Transverse colon (tissue), 4 donors: ENCODE measurements at regions not wholly inside any gene's neighbourhood (a gene's known extent, or its start where the extent isn't known, plus 50 kb on each side); places are given as distances from the start of the nearest gene placed in this dataset.

Source experiments
- DNase-seq: peaks from one replicate; pipeline ENCODE4 v3.0.0-alpha.2; 2019
- H3K27ac ChIP-seq, 4 donors: fragments of 200-600 bp; sonication (generic); 2 replicates each; pipeline ENCODE4 v1.5.1; 2016 to 2018; ENCODE audit warnings: inconsistent platforms in 4 of 4
- H3K27me3 ChIP-seq: fragments of 200-600 bp; sonication (generic); 2 replicates; pipeline ENCODE4 v1.5.1; 2017; ENCODE audit warnings: inconsistent platforms
- H3K36me3 ChIP-seq, 4 donors: fragments of 200-600 bp; sonication (generic); 2 replicates each; pipeline ENCODE4 v1.5.1; 2017 to 2019; ENCODE audit warnings: inconsistent platforms in 4 of 4
- H3K4me1 ChIP-seq, 4 donors: fragments of 200-600 bp; sonication (generic); 2 replicates each; pipeline ENCODE4 v1.5.1; 2017 to 2020; ENCODE audit warnings: inconsistent platforms in 4 of 4
- H3K4me3 ChIP-seq, 4 donors: fragments of 200-600 bp; sonication (generic); 1 replicate in 1 of 4; 2 replicates in 3 of 4; pipeline versions ENCODE4 v1.5.1 to v1.6.1; 2017 to 2019; ENCODE audit warnings: inconsistent platforms in 4 of 4
- H3K9me3 ChIP-seq, 2 donors: fragments of 200-600 bp; sonication (generic); 2 replicates each; pipeline ENCODE4 v1.5.1; 2017 to 2019; ENCODE audit warnings: inconsistent platforms in 2 of 2
- EP300 ChIP-seq: sonication (generic); formaldehyde crosslinking; IDR thresholded peaks from one replicate; pipeline ENCODE4 v1.6.1; 2017; ENCODE audit warnings: antibody characterized with exemption, low read depth
- POLR2A ChIP-seq: fragments of 450-650 bp; IDR thresholded peaks from one replicate; pipeline ENCODE4 v1.6.1; 2016; ENCODE audit warnings: antibody characterized with exemption, mild to moderate bottlenecking, moderate library complexity
- POLR2AphosphoS5 ChIP-seq, 3 donors: sonication (generic); formaldehyde crosslinking; IDR thresholded peaks; one replicate each; pipeline ENCODE4 v1.6.1; 2016; ENCODE audit warnings: antibody characterized with exemption in 3 of 3
- WGBS, 2 donors: methylation state at CpG; one replicate each; pipeline ENCODE4 v1.1.5; 2018; ENCODE audit warnings: low coverage in 1 of 2; 5-methylcytosine and 5-hydroxymethylcytosine counted together
- in situ Hi-C, 4 donors: fragments of 200-750 bp; cut with MboI; loops; one replicate each; pipeline versions ENCODE4 v1.15.0 to v1.15.1; 2017; ENCODE audit warnings: low sequenced_read_pairs in 3 of 4, low pct_ligation_motif_present in 1 of 4, low pct_unique_long_range_greater_than_20kb in 1 of 4
- intact Hi-C: fragments of 100-400 bp; cut with DNase I; formaldehyde crosslinking; loops from one replicate; pipeline ENCODE4 v1.15.1; 2023; ENCODE audit warnings: low total_unique reads
- TF ChIP-seq, protein P1 (sequence below), 5 experiments: fragments of 200-600 bp in 3 of 5; fragments of 450-650 bp in 2 of 5; sonication (generic) in 3 of 5; IDR thresholded peaks; 1 replicate in 2 of 5; 2 replicates in 3 of 5; pipeline ENCODE4 v1.5.1; 2016 to 2017; ENCODE audit warnings: antibody characterized with exemption in 5 of 5, inconsistent platforms in 3 of 5, mild to moderate bottlenecking in 2 of 5, moderate library complexity in 1 of 5

DNA sequence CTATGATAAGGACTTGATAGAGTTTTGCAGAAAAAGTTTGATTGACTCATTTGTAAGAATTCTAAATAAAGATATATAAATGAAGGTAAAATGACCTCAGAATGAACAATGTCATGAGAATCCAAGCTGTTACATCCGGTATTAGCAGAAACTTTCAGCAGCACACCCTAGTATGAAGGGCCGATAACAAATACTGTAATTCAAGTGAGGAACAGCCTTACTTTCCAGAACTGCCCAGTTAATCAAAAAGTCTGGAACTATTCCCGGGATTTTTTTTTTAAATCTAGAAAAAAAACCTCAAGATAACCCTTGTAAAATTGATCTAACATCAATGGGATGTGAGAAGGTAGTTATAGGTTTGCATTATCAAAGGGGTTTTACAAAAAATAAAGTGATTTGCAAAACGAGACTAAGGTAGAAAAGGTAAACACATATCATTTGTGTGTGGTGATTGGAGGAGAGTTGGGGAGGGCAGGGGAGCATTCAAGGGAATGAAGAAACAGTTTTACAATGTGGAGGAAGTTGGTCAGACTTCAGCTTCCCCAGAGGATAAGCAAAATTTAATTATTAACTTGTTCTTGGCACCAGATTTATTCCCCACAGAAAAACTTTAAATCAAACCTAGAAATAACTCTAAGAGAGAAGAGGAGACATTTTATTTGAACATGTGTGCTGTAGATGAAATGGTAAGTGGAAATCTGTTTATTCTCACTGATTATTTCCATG is 75.9 kb upstream of the VCAM1 start:
- in situ Hi-C loops: no loop called here
- intact Hi-C loops: no loop called here
- H3K9me3 ChIP-seq: no peaks in the 10 kb centered on the region
- TF ChIP-seq POLR2A: no peak
- no peak for TF ChIP-seq POLR2AphosphoS5 (IDR thresholded peaks at IDR 0.05)
- TF ChIP-seq EP300: no peak
- TF ChIP-seq, protein P1, sequence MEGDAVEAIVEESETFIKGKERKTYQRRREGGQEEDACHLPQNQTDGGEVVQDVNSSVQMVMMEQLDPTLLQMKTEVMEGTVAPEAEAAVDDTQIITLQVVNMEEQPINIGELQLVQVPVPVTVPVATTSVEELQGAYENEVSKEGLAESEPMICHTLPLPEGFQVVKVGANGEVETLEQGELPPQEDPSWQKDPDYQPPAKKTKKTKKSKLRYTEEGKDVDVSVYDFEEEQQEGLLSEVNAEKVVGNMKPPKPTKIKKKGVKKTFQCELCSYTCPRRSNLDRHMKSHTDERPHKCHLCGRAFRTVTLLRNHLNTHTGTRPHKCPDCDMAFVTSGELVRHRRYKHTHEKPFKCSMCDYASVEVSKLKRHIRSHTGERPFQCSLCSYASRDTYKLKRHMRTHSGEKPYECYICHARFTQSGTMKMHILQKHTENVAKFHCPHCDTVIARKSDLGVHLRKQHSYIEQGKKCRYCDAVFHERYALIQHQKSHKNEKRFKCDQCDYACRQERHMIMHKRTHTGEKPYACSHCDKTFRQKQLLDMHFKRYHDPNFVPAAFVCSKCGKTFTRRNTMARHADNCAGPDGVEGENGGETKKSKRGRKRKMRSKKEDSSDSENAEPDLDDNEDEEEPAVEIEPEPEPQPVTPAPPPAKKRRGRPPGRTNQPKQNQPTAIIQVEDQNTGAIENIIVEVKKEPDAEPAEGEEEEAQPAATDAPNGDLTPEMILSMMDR (IDR thresholded peaks at IDR 0.05): no peak
- H3K27ac ChIP-seq: peak overlapping the region in 1 of 4 donors; percentile 26
- no peaks in the 10 kb centered on the region for H3K27me3 ChIP-seq
- H3K4me3 ChIP-seq: no peak overlapping the region
- peaks cover 0 to 15% (median 3%) of the 10 kb centered on the region in 4 donors for H3K4me1 ChIP-seq
- no peaks in the 10 kb centered on the region for H3K36me3 ChIP-seq
- peak; percentile 12 for DNase-seq
- 14 to 32% methylated on average over 4 of the region's 4 CpGs for WGBS, 2 donors

DNA sequence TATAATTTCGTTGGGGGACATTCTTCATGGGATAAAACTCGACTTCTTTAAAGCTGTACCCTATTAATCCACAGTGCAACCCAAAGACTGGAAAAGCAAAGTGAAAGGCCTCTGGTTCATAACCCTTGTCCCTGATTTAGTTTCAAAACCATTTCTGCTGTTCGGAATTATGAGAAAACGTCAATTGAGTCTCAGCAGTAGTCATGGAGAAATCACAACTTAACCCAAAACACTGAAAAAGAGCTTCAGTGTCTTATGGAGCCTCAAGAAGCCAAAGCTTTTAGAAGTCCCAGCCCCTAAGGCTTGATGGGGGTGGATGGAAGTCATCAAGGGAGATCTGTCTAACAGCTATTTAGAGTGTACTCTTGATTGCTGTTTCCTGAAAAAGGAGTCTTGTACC is 73.5 kb upstream of the VCAM1 start:
- H3K4me3 ChIP-seq: no peak overlapping the region
- in situ Hi-C loops (no loop called here), intact Hi-C loops (no loop called here)
- TF ChIP-seq POLR2A (no peak), POLR2AphosphoS5 (IDR thresholded peaks at IDR 0.05) (no peak)
- peaks cover 0 to 3% of the 10 kb centered on the region in 2 donors for H3K9me3 ChIP-seq
- H3K27ac ChIP-seq: no peak overlapping the region
- 70 to 79% methylated on average over 3 to 4 of the region's 4 CpGs for WGBS, 2 donors
- no peaks in the 10 kb centered on the region for H3K36me3 ChIP-seq
- DNase-seq: no peak
- peaks cover 0 to 15% (median 3%) of the 10 kb centered on the region in 4 donors for H3K4me1 ChIP-seq
- H3K27me3 ChIP-seq: no peaks in the 10 kb centered on the region

- H3K4me1 ChIP-seq: peaks cover 0 to under 1% (median under 1%) of the 10 kb centered on the region in 4 donors
- H3K27me3 ChIP-seq: no peaks in the 10 kb centered on the region
- intact Hi-C loops (no loop called here), in situ Hi-C loops (no loop called here)
- no peak for DNase-seq
- H3K4me3 ChIP-seq: no peak overlapping the region
- H3K27ac ChIP-seq: no peak overlapping the region
- peaks cover 0 to 3% of the 10 kb centered on the region in 2 donors for H3K9me3 ChIP-seq
- H3K36me3 ChIP-seq: no peaks in the 10 kb centered on the region
- no peak for TF ChIP-seq POLR2A
- TF ChIP-seq, protein P1 (IDR thresholded peaks at IDR 0.05): no peak
- WGBS, 2 donors: 81 to 83% methylated on average over 1 of the region's 1 CpG
These were observed 70.4 kb upstream of the VCAM1 start for GRCh38 chr1:100649146-100649545.

- no peak overlapping the region for H3K27ac ChIP-seq
- no peak for DNase-seq
- H3K4me1 ChIP-seq: peaks cover 0 to 12% (median 5%) of the 10 kb centered on the region in 4 donors
- in situ Hi-C loops (no loop called here), intact Hi-C loops (no loop called here)
- no peak overlapping the region for H3K4me3 ChIP-seq
- no peaks in the 10 kb centered on the region for H3K36me3 ChIP-seq
- WGBS, 2 donors: 56 to 58% methylated on average over 8 to 10 of the region's 10 CpGs
- no peaks in the 10 kb centered on the region for H3K27me3 ChIP-seq
- TF ChIP-seq POLR2A (no peak), EP300 (no peak), POLR2AphosphoS5 (IDR thresholded peaks at IDR 0.05) (no peak)
- TF ChIP-seq, protein P1 (IDR thresholded peaks at IDR 0.05): no peak
- H3K9me3 ChIP-seq: no peaks in the 10 kb centered on the region
These were observed 61.4 kb upstream of the VCAM1 start for GRCh38 chr1:100657876-100658715.
